Peyer's patch (tissue), 4 donors: ENCODE measurements at regions not wholly inside any gene's neighbourhood (a gene's known extent, or its start where the extent isn't known, plus 50 kb on each side); places are given as distances from the start of the nearest gene placed in this dataset.

Source experiments
- DNase-seq, 3 donors: peaks; one replicate each; pipeline ENCODE4 v3.0.0-alpha.2; 2017 to 2019
- H3K27ac ChIP-seq, 4 donors: fragments of 200-600 bp; sonication (generic); one replicate each; pipeline ENCODE4 v1.5.1; 2016 to 2019
- H3K27me3 ChIP-seq, 2 donors: fragments of 200-600 bp; sonication (generic); one replicate each; pipeline ENCODE4 v1.5.1; 2019
- H3K36me3 ChIP-seq, 3 donors: fragments of 200-600 bp; sonication (generic); one replicate each; pipeline ENCODE4 v1.5.1; 2016 to 2019
- H3K4me1 ChIP-seq, 4 donors: fragments of 200-600 bp; sonication (generic); one replicate each; pipeline ENCODE4 v1.5.1; 2016 to 2019
- H3K4me3 ChIP-seq, 4 donors: fragments of 200-600 bp; sonication (generic); 1 replicate in 3 of 4; 2 replicates in 1 of 4; pipeline ENCODE4 v1.5.1; 2016 to 2019; ENCODE audit warnings: mild to moderate bottlenecking in 1 of 4
- H3K9me3 ChIP-seq, 4 donors: fragments of 200-600 bp; sonication (generic); one replicate each; pipeline ENCODE4 v1.5.1; 2016 to 2019; ENCODE audit warnings: mild to moderate bottlenecking in 1 of 4
- POLR2A ChIP-seq, 2 donors: fragments of 450-650 bp; IDR thresholded peaks; one replicate each; pipeline ENCODE4 v1.5.1; 2017; ENCODE audit warnings: antibody characterized with exemption in 2 of 2, mild to moderate bottlenecking in 2 of 2, moderate library complexity in 2 of 2
- TF ChIP-seq, protein P1 (sequence below), 6 experiments: fragments of 450-650 bp in 4 of 6; fragments of 200-600 bp in 2 of 6; sonication (generic) in 1 of 6; IDR thresholded peaks; one replicate each; pipeline ENCODE4 v1.5.1; 2017 to 2019; ENCODE audit warnings: antibody characterized with exemption in 6 of 6, mild to moderate bottlenecking in 3 of 6, moderate library complexity in 1 of 6

DNA sequence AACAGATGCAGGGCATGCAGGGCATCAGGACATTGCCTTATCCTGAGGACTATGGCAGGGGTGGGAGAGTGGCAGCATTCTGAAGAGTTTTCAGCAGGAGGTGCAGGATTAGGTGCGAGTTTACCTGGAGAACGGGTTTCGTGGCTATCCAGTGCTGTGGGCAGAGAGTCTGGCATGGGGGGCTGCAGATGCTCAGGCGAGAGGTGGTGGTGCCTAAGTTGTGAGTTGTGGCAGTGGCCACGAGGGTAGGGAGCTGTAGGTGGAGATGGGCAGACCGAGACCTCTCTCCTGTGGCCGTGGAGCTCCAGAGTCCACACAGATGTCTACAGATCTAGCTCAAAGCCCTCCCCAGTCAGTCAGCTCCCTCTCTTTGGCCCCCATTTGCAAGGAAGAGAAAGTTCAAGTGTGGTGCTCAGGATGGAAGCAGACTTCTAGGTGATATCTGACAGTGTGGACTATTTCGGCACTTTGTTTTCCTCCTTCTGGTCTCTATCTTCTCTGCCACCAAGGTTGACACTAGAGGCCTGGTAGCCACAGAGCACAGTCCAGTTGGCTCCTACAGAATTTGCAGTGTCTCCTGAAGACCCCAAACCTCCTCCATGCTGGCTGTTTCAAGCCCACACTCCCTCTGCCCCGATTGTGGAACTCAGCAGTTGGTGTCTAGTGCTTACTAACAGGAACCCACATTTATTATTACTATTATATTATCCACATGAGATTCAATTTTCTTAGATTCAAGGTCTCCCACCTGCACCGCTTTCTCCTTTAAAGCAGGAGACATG lies 955.7 kb upstream of the ZNF722 start:
- Histone ChIP-seq H3K27ac (no peak overlapping the region), H3K9me3 (peaks cover 0 to 2% (median 0%) of the 10 kb centered on the region in 4 donors), H3K4me3 (no peak overlapping the region), H3K27me3 (no peaks in the 10 kb centered on the region), H3K4me1 (no peaks in the 10 kb centered on the region), H3K36me3 (no peaks in the 10 kb centered on the region)
- TF ChIP-seq POLR2A (IDR thresholded peaks at IDR 0.05), result no peak
- TF ChIP-seq, protein P1, sequence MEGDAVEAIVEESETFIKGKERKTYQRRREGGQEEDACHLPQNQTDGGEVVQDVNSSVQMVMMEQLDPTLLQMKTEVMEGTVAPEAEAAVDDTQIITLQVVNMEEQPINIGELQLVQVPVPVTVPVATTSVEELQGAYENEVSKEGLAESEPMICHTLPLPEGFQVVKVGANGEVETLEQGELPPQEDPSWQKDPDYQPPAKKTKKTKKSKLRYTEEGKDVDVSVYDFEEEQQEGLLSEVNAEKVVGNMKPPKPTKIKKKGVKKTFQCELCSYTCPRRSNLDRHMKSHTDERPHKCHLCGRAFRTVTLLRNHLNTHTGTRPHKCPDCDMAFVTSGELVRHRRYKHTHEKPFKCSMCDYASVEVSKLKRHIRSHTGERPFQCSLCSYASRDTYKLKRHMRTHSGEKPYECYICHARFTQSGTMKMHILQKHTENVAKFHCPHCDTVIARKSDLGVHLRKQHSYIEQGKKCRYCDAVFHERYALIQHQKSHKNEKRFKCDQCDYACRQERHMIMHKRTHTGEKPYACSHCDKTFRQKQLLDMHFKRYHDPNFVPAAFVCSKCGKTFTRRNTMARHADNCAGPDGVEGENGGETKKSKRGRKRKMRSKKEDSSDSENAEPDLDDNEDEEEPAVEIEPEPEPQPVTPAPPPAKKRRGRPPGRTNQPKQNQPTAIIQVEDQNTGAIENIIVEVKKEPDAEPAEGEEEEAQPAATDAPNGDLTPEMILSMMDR (IDR thresholded peaks at IDR 0.05), result no peak
- no peak for DNase-seq

DNA sequence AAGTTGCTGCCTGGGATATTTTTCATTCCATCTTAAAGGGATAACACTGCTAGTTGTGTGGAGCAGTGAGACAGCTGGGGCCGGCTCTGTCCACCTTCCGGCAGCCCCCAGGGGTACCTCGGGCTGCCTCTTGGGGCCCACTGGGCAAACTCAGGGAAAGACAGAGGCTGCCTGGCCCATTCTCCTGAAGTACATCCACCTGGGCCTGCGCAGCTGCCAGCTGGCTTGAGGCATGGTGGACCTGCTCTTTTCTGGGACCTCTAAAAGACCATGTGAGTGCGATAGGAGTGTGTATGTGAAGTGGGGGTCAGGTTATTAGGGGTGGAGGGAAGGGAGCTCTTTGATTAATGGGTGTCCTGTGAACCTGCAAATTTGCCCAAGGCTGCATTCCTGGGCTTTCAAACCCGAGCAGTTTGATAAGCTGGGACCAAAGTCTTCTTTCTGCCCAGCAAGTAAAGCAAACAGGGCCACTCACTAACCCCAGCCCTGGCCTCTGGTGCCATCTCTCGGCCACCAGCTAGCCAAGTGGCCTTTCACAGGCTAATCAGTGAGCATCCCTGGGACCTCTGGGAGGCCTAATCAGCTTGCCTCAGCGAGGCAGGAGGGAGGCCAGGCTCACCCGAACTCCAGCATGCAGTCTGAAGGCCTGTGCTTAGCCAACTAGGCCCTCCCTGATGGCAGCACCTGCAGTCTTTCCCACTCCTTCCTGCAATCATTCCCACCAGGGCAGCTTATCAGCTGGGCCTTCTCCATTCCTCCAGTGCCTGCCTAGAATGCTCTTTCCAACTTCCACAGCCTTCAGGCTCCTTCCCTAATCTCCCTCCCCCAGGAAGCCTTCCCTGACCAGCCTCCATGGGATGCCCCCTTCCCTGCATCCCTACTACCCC lies 954.7 kb upstream of the ZNF722 start:
- TF ChIP-seq, protein P1 (IDR thresholded peaks at IDR 0.05), result no peak
- TF ChIP-seq POLR2A (IDR thresholded peaks at IDR 0.05), result no peak
- Histone ChIP-seq H3K27me3 (no peaks in the 10 kb centered on the region), H3K4me1 (no peaks in the 10 kb centered on the region), H3K27ac (no peak overlapping the region), H3K9me3 (peaks cover 0 to 4% (median 0%) of the 10 kb centered on the region in 4 donors), H3K4me3 (no peak overlapping the region), H3K36me3 (no peaks in the 10 kb centered on the region)
- DNase-seq, result no peak

DNA sequence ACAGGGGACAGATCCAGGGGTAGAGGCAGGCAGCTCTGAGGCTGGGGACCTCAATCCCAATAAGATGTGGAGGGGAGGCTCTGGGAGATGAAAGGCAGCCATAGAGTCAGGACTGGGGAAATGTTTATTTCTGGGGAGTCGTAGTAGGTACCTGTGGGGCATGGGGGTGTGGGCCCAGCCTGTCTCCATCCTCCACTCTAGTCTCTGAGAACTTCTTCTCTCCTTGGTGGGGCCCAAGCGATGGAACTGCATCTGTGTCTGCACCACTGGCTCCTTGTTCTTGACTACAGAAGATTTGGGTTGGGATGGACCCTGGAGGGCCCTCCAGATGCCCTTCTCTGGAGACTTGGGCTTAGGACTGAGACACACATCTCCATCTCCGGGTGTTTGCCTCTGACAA lies 953.9 kb upstream of the ZNF722 start:
- no peak for DNase-seq
- Histone ChIP-seq H3K27ac (no peak overlapping the region), H3K4me3 (no peak overlapping the region), H3K9me3 (peaks cover 0 to 4% (median 0%) of the 10 kb centered on the region in 4 donors), H3K4me1 (no peaks in the 10 kb centered on the region), H3K36me3 (no peaks in the 10 kb centered on the region), H3K27me3 (no peaks in the 10 kb centered on the region)
- TF ChIP-seq, protein P1 (IDR thresholded peaks at IDR 0.05), result no peak
- no peak for TF ChIP-seq POLR2A (IDR thresholded peaks at IDR 0.05)

DNA sequence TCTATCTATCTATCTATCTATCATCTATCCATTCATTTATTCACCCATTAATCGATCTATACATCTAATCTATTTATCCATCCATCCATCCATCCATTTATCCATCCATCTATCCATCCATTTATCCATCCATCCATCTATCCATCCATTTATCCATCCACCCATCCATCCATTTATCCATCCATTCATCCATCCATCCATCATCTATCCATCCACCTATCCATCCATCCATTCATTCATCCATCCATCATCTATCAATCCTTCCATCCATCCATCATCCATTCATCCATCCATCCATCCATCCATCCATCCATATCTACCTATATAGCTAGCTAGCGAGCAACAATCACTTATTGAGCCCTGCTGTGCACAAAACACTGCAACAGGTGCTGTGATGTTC lies 953.1 kb upstream of the ZNF722 start:
- TF ChIP-seq POLR2A (IDR thresholded peaks at IDR 0.05), result no peak
- TF ChIP-seq, protein P1 (IDR thresholded peaks at IDR 0.05), result no peak
- Histone ChIP-seq H3K9me3 (peaks cover 0 to 4% (median 0%) of the 10 kb centered on the region in 4 donors), H3K4me3 (no peak overlapping the region)

DNA sequence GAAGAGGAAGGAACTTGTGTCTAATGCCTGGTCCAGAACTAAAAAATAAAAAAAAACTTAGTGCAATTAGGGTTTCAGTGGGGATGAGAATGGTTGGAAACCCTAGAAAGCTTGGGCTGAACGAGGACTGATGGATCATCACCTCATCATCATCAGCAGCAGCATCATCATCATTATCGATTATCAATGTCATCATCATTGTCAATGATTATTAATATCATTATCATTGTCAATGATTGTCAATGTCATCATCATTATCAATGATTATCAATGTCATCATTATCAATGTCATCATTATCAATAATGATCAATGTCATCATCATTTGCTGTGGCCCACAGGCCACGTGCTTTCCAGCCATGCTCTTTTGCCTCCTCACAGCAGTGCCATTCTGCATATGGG lies 952.0 kb upstream of the ZNF722 start:
- Histone ChIP-seq H3K4me1 (no peaks in the 10 kb centered on the region), H3K9me3 (peaks cover 0 to 4% (median 0%) of the 10 kb centered on the region in 4 donors), H3K27me3 (no peaks in the 10 kb centered on the region), H3K4me3 (no peak overlapping the region), H3K36me3 (no peaks in the 10 kb centered on the region), H3K27ac (no peak overlapping the region)
- TF ChIP-seq, protein P1 (IDR thresholded peaks at IDR 0.05), result no peak
- TF ChIP-seq POLR2A (IDR thresholded peaks at IDR 0.05), result no peak
- DNase-seq, result no peak

More for the DNA sequence above, 953.1 kb upstream of the ZNF722 start:
- no peaks in the 10 kb centered on the region for H3K36me3 ChIP-seq
- H3K27ac ChIP-seq, result no peak overlapping the region
- H3K4me1 ChIP-seq, result no peaks in the 10 kb centered on the region
- DNase-seq, result no peak
- H3K27me3 ChIP-seq, result no peaks in the 10 kb centered on the region
